Cardiac muscle cell (in vitro differentiated cells and primary cell): ENCODE measurements at regions not wholly inside any gene's neighbourhood (a gene's known extent, or its start where the extent isn't known, plus 50 kb on each side); places are given as distances from the start of the nearest gene placed in this dataset.

Source experiments
- DNase-seq, 2 donors: peaks; one replicate each; pipeline versions ENCODE4 v3.0.0 to v3.0.0-alpha.2; 2010 to 2017; ENCODE audit warnings: low read depth in 1 of 2, low spot score in 1 of 2
- H3K27ac ChIP-seq: fragments of 200-600 bp; sonication (generic); 2 replicates; pipeline ENCODE4 v1.5.1; 2016
- H3K27me3 ChIP-seq: fragments of 200-600 bp; sonication (generic); 2 replicates; pipeline ENCODE4 v1.6.0; 2016; ENCODE audit warnings: control low read depth
- H3K36me3 ChIP-seq: fragments of 200-600 bp; sonication (generic); 2 replicates; pipeline ENCODE4 v1.5.1; 2016; ENCODE audit warnings: control low read depth
- H3K4me1 ChIP-seq: fragments of 200-600 bp; sonication (generic); 2 replicates; pipeline ENCODE4 v1.8.1; 2017; ENCODE audit warnings: low read depth, mild to moderate bottlenecking, mixed run types
- H3K4me3 ChIP-seq: fragments of 200-600 bp; sonication (generic); 2 replicates; pipeline ENCODE4 v1.5.1; 2016; ENCODE audit warnings: mild to moderate bottlenecking
- H3K9me3 ChIP-seq: fragments of 200-600 bp; sonication (generic); 2 replicates; pipeline ENCODE4 v1.5.1; 2017; ENCODE audit warnings: low read depth, mild to moderate bottlenecking, control low read depth
- TF ChIP-seq, protein P1 (sequence below): IDR thresholded peaks from 2 replicates; pipeline ENCODE4 v1.5.1; 2012; ENCODE audit warnings: low read depth, mild to moderate bottlenecking, low read length

DNA sequence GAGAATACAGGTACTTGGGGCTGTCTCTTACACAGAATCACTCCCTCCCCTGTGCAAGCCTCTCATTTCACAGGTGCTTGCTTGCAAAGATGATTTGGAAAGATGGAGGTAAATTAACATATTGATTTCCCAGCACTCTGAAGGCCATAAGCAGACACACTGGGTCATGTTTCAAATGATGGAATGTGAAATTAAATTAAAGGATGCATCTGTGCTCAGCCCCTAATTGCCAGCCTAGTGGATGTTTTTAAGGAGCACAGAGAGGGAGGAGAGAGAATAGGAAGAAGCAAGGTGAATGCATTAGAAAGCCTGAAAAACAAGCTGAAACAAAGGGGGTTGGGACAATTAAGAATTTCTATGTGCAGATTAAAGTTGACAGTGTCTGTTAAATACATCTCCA lies 96.1 kb upstream of the GRIP1 start:
- H3K4me1 ChIP-seq, result no peaks in the 10 kb centered on the region
- H3K36me3 ChIP-seq, result no peaks in the 10 kb centered on the region
- no peak for DNase-seq
- H3K9me3 ChIP-seq, result no peaks in the 10 kb centered on the region
- H3K4me3 ChIP-seq, result no peak overlapping the region
- no peak overlapping the region for H3K27ac ChIP-seq
- no peaks in the 10 kb centered on the region for H3K27me3 ChIP-seq
- TF ChIP-seq, protein P1, sequence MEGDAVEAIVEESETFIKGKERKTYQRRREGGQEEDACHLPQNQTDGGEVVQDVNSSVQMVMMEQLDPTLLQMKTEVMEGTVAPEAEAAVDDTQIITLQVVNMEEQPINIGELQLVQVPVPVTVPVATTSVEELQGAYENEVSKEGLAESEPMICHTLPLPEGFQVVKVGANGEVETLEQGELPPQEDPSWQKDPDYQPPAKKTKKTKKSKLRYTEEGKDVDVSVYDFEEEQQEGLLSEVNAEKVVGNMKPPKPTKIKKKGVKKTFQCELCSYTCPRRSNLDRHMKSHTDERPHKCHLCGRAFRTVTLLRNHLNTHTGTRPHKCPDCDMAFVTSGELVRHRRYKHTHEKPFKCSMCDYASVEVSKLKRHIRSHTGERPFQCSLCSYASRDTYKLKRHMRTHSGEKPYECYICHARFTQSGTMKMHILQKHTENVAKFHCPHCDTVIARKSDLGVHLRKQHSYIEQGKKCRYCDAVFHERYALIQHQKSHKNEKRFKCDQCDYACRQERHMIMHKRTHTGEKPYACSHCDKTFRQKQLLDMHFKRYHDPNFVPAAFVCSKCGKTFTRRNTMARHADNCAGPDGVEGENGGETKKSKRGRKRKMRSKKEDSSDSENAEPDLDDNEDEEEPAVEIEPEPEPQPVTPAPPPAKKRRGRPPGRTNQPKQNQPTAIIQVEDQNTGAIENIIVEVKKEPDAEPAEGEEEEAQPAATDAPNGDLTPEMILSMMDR, result no peak

DNA sequence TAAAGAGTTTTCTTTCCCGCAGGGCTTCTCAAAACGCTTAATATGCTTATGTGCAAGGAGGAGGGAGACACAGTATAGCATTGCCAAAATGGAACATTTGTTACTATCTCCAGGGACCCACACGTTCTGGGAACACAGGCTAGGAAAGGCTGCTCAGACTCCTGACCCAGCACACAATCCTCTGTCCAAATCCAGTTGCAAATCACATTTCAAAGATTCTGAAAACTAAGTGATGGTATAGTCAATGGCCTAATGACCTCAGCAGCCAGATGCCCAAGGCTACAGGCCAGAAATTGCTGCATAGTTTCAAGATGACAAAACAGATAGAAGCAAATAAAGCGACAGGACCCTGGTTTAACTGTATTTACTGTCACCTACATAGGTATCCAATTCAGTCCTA lies 97.0 kb upstream of the GRIP1 start:
- H3K9me3 ChIP-seq, result no peaks in the 10 kb centered on the region
- H3K4me3 ChIP-seq, result no peak overlapping the region
- no peaks in the 10 kb centered on the region for H3K36me3 ChIP-seq
- DNase-seq, result no peak
- TF ChIP-seq, protein P1, result no peak
- H3K4me1 ChIP-seq, result no peaks in the 10 kb centered on the region
- no peak overlapping the region for H3K27ac ChIP-seq
- H3K27me3 ChIP-seq, result no peaks in the 10 kb centered on the region

DNA sequence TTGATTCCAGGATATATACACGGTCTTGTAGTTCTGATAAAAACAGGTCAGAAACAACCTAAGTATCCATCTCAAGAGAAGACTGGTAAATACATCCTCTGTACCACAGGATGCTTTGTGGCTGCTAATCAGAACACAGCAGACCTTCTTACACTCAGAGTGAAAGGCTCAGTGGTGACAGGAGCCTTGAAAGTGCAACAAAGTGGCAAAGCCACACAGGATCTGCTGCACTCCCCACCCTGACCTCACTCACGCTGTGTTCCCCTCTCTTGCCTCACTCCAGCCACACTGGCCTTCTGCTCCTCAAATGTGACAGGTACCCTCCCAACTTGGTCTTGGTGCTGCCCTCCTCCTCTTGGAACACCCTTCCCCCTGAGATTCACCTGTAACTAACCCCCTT lies 98.1 kb upstream of the GRIP1 start:
- Histone ChIP-seq H3K4me1 (no peaks in the 10 kb centered on the region), H3K36me3 (no peaks in the 10 kb centered on the region), H3K4me3 (no peak overlapping the region), H3K27me3 (no peaks in the 10 kb centered on the region), H3K27ac (no peak overlapping the region), H3K9me3 (no peaks in the 10 kb centered on the region)
- DNase-seq, result peak in 1 of 2 donors; percentile 18
- TF ChIP-seq, protein P1, result no peak

DNA sequence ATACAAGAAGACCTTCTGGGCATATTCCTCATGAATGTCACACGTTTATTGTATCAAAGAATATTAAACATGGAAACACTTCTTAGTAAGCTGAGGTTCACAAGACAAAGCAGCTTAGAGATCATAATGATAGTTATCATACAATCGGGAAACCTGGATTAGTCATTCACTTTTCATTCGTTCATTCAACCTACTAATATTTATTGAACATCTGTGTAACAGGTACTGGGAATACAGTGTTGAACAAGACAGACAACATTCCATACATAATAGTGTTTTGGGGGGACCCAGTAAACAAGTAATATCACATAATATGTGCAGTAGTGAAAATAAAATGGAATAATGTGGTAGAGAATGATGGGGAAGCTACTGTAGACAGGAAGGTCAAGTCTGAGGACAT lies 100.6 kb upstream of the GRIP1 start:
- Histone ChIP-seq H3K4me1 (no peaks in the 10 kb centered on the region), H3K4me3 (no peak overlapping the region), H3K27me3 (no peaks in the 10 kb centered on the region), H3K9me3 (no peaks in the 10 kb centered on the region), H3K27ac (no peak overlapping the region), H3K36me3 (no peaks in the 10 kb centered on the region)
- TF ChIP-seq, protein P1, result no peak
- DNase-seq, result no peak

DNA sequence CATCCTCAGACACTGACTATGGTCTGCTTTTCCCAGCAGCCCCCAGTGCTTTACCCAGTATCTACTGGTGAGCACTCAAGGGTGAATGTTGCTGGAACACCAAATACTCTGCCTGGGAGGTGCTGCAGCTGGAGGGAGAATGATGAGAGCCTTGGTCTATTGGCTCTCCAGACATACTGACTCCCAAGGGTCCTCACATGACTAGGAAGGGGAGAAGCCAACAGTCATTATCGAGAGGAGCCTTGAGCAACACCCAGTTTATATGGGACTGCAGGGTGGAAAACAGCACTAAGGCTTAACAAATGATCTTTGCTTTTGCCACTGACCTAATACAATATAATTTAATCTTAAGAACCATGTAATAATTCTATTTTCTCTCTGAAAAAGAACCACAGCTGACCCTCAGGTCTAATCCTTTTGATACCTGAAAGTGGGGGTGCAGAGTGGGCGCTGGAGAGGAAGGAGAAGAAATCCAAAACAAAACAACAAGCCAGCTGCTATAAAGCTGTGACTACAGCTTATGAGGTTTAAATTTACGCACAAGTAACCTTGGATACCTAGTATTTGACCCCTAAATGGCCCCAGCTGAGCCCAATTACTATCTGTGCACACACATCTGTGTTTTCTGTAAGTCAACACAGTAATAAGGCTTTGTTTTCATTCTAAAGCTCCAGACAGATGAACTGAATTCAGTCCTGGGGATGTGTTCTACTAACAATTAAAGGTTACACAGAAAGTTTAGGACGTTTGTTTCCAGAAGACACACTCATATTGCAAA lies 107.8 kb upstream of the GRIP1 start:
- TF ChIP-seq, protein P1, result no peak
- Histone ChIP-seq H3K27ac (no peak overlapping the region), H3K27me3 (no peaks in the 10 kb centered on the region), H3K4me3 (no peak overlapping the region), H3K4me1 (no peaks in the 10 kb centered on the region), H3K9me3 (no peaks in the 10 kb centered on the region), H3K36me3 (no peaks in the 10 kb centered on the region)
- no peak for DNase-seq
